ENCODE measurements at regions not wholly inside any gene's neighbourhood (a gene's known extent, or its start where the extent isn't known, plus 50 kb on each side); places are given as distances from the start of the nearest gene placed in this dataset.

DNA sequence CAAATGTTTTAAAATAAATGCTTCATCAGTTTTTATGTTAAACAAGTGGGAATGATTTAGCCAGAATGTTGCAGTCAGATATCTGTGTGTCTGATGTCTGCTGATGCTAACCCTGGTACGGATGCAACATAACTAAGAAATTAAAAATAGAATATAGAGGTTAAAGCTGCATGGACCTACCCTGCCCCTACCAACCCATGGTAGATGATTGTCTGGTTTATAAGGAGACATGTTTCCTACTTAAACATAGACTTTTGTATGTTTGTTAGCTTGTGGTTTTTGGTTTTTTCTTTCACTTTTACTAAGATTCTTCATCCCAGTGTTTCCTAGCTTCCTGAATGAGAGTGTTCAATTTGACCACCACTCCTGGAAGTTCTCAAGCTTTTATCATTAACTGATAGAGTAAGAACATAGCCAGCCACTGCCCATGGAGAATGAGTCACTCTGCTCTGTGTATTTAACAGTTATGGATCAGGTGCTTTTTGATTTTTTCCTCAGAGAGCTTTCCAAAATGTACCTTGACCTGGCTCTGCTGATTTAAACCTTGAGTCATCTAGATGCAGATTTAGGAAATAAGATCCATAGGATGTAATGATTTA lies 70.7 kb upstream of the VEPH1 start:
- TF ChIP-seq EZH2 (IDR thresholded peaks at IDR 0.05; ENCODE audit: low read depth, low read length, severe bottlenecking) (no peak), POLR2A (IDR thresholded peaks at IDR 0.05; ENCODE audit: control extremely low read depth in 1 of 2, low read depth in 2 of 2, low read length in 2 of 2) (no peak), JUND (IDR thresholded peaks at IDR 0.05; ENCODE audit: low read length) (no peak), HDAC6 (IDR thresholded peaks at IDR 0.05; ENCODE audit: low read depth, low read length) (no peak), SAP30 (IDR thresholded peaks at IDR 0.05; ENCODE audit: insufficient read depth, insufficient replicate concordance, low read length) (no peak), KDM5A (IDR thresholded peaks at IDR 0.05; ENCODE audit: low read length) (no peak), CBX5 (IDR thresholded peaks at IDR 0.05; ENCODE audit: low read depth, low read length) (no peak), JUN (IDR thresholded peaks at IDR 0.05; ENCODE audit: low read depth, low read length) (no peak), USF2 (IDR thresholded peaks at IDR 0.05; ENCODE audit: low read length) (no peak)
- TF ChIP-seq, protein P1, sequence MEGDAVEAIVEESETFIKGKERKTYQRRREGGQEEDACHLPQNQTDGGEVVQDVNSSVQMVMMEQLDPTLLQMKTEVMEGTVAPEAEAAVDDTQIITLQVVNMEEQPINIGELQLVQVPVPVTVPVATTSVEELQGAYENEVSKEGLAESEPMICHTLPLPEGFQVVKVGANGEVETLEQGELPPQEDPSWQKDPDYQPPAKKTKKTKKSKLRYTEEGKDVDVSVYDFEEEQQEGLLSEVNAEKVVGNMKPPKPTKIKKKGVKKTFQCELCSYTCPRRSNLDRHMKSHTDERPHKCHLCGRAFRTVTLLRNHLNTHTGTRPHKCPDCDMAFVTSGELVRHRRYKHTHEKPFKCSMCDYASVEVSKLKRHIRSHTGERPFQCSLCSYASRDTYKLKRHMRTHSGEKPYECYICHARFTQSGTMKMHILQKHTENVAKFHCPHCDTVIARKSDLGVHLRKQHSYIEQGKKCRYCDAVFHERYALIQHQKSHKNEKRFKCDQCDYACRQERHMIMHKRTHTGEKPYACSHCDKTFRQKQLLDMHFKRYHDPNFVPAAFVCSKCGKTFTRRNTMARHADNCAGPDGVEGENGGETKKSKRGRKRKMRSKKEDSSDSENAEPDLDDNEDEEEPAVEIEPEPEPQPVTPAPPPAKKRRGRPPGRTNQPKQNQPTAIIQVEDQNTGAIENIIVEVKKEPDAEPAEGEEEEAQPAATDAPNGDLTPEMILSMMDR (IDR thresholded peaks at IDR 0.05; ENCODE audit: control extremely low read depth in 1 of 3, insufficient read depth in 1 of 3, low read depth in 1 of 3, low read length in 3 of 3), result no peak
